Neural crest cell (in vitro differentiated cells): ENCODE measurements at regions not wholly inside any gene's neighbourhood (a gene's known extent, or its start where the extent isn't known, plus 50 kb on each side); places are given as distances from the start of the nearest gene placed in this dataset.
"Not testable (repeated sequence)": the region's sequence is repeated elsewhere in the genome, so short reads cannot be mapped to it uniquely, and the experiment has no call there.

ENCODE experiments used
- DNase-seq: peaks from one replicate; pipeline ENCODE4 v3.0.0; 2021; ENCODE audit warnings: low read depth, mixed read lengths, low spot score
- H3K27ac Mint-ChIP-seq: one replicate; pipeline ENCODE4 v1.8.0; 2021; ENCODE audit warnings: mild to moderate bottlenecking, mixed read lengths; ENCODE audit not compliant: unreplicated experiment
- H3K27me3 Mint-ChIP-seq: 2 replicates; pipeline ENCODE4 v1.8.0; 2021; ENCODE audit warnings: low read depth, mild to moderate bottlenecking, mixed read lengths
- H3K36me3 Mint-ChIP-seq: 2 replicates; pipeline ENCODE4 v1.8.0; 2021; ENCODE audit warnings: low read depth, mild to moderate bottlenecking, mixed read lengths
- H3K4me1 Mint-ChIP-seq: 2 replicates; pipeline ENCODE4 v1.8.0; 2021; ENCODE audit warnings: mixed read lengths
- H3K4me3 Mint-ChIP-seq: one replicate; pipeline ENCODE4 v1.8.0; 2021; ENCODE audit warnings: mild to moderate bottlenecking, mixed read lengths
- H3K9me3 Mint-ChIP-seq: 2 replicates; pipeline ENCODE4 v1.8.0; 2021; ENCODE audit warnings: mixed read lengths
- TF ChIP-seq, protein P1 (sequence below): fragments of 200-600 bp; sonication (generic); conservative IDR thresholded peaks from 2 replicates; pipeline ENCODE4 v1.5.0; 2021; ENCODE audit warnings: antibody characterized with exemption, mild to moderate bottlenecking

DNA sequence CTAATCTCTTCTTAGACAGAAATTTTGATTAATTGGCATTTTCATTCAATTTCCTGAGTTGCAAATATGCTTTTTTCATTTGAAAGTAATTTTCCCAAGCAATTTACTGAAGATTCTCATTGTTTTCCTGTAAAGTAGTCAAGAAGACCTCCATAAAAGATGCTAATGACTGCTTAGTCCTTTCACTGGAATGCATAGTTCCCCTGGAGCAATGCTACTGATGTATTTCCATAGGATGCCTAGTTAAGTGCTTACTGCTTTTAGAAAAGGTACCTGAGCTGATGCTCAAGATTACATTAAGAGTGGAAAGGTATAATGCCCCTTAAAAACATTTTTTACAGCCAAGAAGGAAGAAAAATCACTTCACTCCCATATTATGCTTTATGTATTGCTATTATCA is 109.2 kb upstream of the EMB start:
- H3K27me3 Mint-ChIP-seq: no peaks in the 10 kb centered on the region
- no peaks in the 10 kb centered on the region for H3K4me1 Mint-ChIP-seq
- no peak overlapping the region for H3K27ac Mint-ChIP-seq
- TF ChIP-seq, protein P1, sequence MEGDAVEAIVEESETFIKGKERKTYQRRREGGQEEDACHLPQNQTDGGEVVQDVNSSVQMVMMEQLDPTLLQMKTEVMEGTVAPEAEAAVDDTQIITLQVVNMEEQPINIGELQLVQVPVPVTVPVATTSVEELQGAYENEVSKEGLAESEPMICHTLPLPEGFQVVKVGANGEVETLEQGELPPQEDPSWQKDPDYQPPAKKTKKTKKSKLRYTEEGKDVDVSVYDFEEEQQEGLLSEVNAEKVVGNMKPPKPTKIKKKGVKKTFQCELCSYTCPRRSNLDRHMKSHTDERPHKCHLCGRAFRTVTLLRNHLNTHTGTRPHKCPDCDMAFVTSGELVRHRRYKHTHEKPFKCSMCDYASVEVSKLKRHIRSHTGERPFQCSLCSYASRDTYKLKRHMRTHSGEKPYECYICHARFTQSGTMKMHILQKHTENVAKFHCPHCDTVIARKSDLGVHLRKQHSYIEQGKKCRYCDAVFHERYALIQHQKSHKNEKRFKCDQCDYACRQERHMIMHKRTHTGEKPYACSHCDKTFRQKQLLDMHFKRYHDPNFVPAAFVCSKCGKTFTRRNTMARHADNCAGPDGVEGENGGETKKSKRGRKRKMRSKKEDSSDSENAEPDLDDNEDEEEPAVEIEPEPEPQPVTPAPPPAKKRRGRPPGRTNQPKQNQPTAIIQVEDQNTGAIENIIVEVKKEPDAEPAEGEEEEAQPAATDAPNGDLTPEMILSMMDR: no peak
- H3K9me3 Mint-ChIP-seq: peaks cover 3% of the 10 kb centered on the region
- H3K4me3 Mint-ChIP-seq: no peak overlapping the region
- no peak for DNase-seq
- no peaks in the 10 kb centered on the region for H3K36me3 Mint-ChIP-seq

DNA sequence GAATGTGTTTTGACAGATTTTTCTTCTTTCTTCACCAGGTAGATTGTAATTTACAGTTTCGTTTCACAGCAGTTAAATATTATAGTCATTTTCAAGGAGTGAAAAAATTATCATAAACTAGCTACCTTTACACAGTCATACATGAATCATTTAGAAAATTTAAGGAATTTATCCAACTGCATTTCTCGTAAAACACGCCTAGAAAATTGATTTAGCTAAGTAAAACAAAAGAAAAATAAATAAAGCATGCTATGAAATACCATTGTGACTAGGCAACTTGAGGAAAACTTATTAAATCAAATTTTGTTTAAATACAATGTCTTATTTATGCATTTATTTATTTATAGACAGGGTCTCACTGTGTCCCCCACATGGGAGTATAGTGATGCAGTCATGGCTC is 109.9 kb upstream of the EMB start:
- TF ChIP-seq, protein P1: no peak
- Mint-ChIP-seq H3K36me3 (no peaks in the 10 kb centered on the region), H3K27ac (no peak overlapping the region), H3K9me3 (peaks cover 3% of the 10 kb centered on the region), H3K4me1 (no peaks in the 10 kb centered on the region), H3K27me3 (no peaks in the 10 kb centered on the region), H3K4me3 (no peak overlapping the region)
- DNase-seq: no peak

DNA sequence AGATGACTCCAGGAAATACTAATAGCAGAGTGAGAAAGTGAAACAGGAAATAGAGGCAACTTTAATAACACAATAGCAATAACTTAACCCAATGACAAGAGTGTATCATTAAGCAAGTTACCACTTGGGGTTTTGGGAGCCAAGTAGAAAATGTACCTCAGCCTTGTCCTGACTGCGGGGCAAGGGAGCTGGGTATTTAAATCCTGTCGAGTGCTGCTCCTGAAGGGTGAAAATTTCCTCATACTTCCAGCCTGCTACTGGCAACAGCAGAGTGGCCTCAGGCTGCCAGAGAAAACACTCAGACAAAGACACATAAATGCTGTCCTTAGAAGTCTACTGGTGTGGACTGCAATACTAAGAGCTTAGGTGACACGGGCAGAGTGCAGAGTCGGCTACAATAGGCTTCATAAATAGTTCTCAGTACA is 112.5 kb upstream of the EMB start:
- no peak overlapping the region for H3K27ac Mint-ChIP-seq
- no peaks in the 10 kb centered on the region for H3K27me3 Mint-ChIP-seq
- H3K36me3 Mint-ChIP-seq: no peaks in the 10 kb centered on the region
- H3K9me3 Mint-ChIP-seq: no peaks in the 10 kb centered on the region
- H3K4me3 Mint-ChIP-seq: no peak overlapping the region
- TF ChIP-seq, protein P1: no peak
- H3K4me1 Mint-ChIP-seq: no peaks in the 10 kb centered on the region
- no peak for DNase-seq

DNA sequence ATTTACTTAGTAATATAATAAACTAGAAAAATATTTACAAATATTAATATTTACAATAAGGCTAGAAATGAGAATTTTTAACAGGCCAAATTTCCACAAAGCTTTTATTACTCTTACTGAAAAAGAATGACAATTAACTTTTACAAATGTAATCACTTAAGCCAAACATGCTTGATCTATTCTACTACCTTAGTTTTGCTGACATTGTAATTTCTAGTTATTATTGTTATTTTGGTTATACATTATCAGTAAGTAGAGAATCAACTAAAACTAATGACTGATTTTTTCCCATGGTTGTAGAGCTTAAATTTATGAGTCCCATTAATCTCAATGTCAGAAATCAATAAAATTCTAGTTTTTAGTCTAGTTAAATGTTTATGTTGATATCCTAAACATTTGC is 107.8 kb upstream of the PARP8 start:
- DNase-seq, H3K27me3 Mint-ChIP-seq, H3K36me3 Mint-ChIP-seq, H3K4me3 Mint-ChIP-seq, H3K4me1 Mint-ChIP-seq, H3K9me3 Mint-ChIP-seq, H3K27ac Mint-ChIP-seq: not testable (repeated sequence)

DNA sequence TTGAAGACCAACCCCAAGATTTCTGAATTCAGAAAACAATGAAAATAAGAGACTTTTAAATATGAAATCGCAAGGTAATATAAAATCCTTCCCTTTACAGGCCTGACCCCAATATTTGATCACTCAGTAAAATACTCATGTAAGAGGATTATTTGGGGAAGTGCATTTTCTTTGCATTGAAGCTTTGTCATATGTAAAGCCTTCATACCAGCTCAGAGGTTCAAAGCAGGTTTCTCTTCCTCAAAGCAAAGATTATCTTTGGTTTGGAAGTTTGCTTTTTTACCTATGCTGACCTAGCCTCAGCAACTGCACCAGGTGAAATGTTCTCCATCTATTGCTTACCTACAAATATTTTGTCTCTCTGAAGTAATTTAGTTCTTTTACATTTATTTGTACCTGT is 106.5 kb upstream of the PARP8 start:
- no peak overlapping the region for H3K27ac Mint-ChIP-seq
- H3K4me3 Mint-ChIP-seq: no peak overlapping the region
- DNase-seq: no peak
- no peaks in the 10 kb centered on the region for H3K4me1 Mint-ChIP-seq
- no peaks in the 10 kb centered on the region for H3K27me3 Mint-ChIP-seq
- TF ChIP-seq, protein P1: no peak
- no peaks in the 10 kb centered on the region for H3K36me3 Mint-ChIP-seq
- H3K9me3 Mint-ChIP-seq: no peaks in the 10 kb centered on the region

DNA sequence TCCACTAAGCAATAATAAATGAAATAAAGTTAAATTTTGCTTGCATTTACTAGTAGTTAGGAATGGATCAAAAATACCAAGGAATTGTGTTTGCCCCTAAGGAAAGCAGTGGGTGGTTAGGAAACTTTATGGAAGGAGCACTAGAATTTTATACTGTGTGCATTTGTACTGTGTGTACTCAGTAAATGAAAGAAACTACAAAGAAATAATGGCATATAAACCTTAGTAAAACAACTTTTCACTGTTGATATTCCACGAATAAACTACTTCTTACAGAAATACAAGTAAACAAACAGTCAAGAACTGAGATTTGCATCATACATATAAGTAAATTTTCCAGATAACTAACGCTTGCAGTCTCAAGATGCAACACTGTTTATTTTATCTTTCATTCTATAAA is 103.7 kb upstream of the PARP8 start:
- no peaks in the 10 kb centered on the region for H3K9me3 Mint-ChIP-seq
- no peaks in the 10 kb centered on the region for H3K27me3 Mint-ChIP-seq
- H3K36me3 Mint-ChIP-seq: no peaks in the 10 kb centered on the region
- no peak for DNase-seq
- TF ChIP-seq, protein P1: no peak
- no peak overlapping the region for H3K27ac Mint-ChIP-seq
- H3K4me1 Mint-ChIP-seq: no peaks in the 10 kb centered on the region
- H3K4me3 Mint-ChIP-seq: no peak overlapping the region
